ENCODE measurements at regions not wholly inside any gene's neighbourhood (a gene's known extent, or its start where the extent isn't known, plus 50 kb on each side); places are given as distances from the start of the nearest gene placed in this dataset.

DNA sequence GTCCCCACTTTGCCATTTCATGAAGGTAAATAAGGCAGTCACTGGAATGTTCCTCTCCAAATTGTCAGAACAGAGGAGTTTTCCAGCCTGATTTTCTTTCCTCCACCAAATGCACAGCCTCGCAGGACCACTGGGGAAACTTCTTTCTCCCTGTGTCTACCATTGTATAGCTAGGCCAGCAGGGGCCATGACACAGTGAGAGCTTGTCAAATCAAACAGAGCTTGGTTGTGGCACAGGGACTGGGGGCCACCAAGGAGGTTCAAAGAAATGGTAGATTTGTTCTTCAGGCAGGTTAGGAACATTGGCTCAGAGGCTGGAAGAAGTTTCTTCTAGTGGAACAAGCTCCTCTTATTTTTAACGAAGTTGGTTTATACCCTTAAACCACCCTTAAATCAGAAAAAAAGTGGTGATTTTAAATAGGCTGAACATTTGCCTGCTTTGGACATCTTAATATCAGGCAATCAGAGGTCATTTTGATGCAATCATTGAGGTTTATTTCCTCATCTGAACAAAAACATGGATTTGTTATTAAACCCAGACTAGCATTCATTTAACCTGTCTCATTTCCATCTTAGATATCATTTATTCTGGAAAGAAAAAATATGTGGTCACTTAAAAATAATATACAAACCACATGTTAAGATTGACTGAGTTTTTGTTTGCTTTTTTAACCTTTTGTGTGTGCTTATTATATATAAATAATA lies 105.6 kb downstream of the GTPBP8 start:
- DNase-seq, result no peak

DNA sequence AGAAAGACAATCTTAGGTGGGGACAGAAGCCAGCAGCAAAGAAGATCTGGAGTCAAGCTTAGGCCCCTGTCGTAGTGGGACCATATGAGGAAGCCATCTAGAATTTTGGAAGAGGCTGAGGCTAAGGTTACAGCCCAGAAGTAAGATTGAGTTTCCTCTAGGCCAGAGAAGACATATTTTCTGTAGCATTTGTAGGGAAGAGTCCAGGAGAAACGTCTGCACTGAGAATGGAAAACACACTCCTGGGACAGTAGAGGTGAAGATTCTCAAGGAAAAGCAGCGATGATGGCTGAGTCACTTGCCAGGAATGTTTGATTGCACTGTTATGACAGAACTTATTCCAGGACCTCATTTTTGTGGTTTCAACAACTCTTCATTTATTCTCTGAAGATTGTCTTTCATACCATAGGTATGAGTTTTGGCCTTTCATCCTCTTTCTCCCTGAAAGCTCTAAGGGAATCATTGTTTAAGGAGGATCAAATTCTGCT lies 107.2 kb downstream of the GTPBP8 start:
- DNase-seq, result no peak

GRCh38 chr3:113100063-113100462 lies 109.3 kb downstream of the GTPBP8 start:
- no peak for DNase-seq

GRCh38 chr3:113103588-113103987 lies 107.8 kb upstream of the BOC start:
- no peak for DNase-seq

- DNase-seq, result no peak
Measured at GRCh38 chr3:113104357-113105092, 106.8 kb upstream of the BOC start.

GRCh38 chr3:113105093-113105449 lies 106.3 kb upstream of the BOC start:
- DNase-seq, result no peak

- no peak for DNase-seq
Measured at GRCh38 chr3:113105966-113106660, 105.2 kb upstream of the BOC start.

- DNase-seq, result no peak
Measured at GRCh38 chr3:113110267-113110666, 101.1 kb upstream of the BOC start.

- no peak for DNase-seq
Measured at GRCh38 chr3:113111011-113111707, 100.2 kb upstream of the BOC start.

- DNase-seq, result no peak
Measured at GRCh38 chr3:113113361-113113760, 98.0 kb upstream of the BOC start.

DNA sequence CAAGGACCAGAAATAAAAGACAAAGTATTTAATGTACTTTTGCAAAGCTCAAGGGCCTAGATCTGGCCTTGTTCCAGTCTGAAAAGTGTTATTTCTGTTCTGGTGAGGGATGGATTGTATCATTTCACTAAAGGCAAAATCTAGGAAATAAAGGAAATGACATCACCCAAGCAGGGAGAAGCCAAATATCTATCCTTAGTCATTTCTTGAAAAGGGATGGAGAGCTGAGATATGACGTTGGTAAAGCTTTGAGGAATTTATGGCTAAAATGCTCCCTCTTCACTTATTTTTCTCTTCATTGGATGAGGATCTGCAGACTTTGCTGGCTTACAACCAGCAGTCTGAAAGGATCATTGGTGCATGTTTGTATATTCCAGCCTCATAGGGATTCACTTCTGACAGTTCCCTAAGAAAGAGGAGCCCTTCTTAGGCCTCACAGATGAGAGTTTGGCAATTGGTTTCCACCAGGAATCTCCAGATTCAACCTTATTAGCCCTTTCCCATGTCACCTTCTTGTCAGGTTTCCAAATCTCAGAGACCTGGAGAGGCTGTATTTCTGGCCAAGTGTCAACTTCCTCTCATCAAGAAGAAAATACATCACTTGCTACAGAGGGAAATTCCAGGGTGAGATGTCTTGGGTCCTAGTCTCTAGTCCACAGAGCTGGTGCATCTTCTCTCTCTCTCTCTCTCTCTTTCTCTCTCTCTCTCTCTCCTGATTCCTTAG lies 93.7 kb upstream of the BOC start:
- no peak for DNase-seq

- no peak for DNase-seq
Measured at GRCh38 chr3:113118336-113118735, 93.0 kb upstream of the BOC start.

DNA sequence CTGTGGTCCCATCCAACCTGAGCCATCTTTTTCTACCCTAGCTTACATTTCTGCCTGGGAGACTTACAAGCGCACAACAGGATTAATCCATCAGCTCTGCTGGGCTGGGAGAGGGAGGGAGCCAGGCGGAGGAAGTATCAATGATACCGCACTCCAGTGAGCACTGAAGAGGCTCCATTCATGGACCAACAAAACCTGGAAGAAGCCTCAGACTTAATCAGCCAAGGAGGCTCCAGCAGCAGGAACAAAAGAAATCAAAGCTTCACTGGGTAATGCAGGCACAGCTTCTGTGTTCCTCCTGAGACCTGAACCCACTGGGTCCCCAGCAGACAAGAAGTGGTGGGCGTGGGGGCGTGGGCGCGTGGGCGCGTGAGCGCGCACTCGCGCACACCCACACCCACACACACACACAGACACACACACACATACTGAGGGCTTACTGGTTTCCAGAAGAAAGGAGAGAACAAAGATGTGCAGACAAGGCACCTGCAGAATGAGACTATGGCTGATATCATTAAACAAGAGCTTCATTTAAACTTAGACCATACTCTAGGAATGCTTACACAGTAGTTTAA lies 87.0 kb upstream of the BOC start:
- no peak for DNase-seq

DNA sequence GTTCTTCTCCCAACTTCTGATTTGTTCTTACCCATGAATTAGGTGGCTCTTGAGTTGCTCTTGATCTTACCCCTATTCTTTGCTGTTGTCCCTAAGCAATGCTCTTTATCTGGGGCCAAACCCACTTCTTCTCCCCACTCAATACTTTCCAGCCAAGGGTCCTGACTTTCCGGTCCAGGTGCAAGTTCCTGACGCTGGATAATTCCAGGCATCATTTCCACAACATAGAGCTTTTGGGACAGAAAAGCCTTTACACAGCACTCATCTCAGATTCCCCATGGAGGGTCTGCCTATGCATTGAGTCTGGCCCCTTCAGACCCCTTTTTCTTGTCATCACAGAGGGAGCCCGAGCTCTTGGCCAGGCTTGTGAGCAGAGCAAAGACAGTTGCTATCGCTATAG lies 85.4 kb upstream of the BOC start:
- DNase-seq, result no peak

DNA sequence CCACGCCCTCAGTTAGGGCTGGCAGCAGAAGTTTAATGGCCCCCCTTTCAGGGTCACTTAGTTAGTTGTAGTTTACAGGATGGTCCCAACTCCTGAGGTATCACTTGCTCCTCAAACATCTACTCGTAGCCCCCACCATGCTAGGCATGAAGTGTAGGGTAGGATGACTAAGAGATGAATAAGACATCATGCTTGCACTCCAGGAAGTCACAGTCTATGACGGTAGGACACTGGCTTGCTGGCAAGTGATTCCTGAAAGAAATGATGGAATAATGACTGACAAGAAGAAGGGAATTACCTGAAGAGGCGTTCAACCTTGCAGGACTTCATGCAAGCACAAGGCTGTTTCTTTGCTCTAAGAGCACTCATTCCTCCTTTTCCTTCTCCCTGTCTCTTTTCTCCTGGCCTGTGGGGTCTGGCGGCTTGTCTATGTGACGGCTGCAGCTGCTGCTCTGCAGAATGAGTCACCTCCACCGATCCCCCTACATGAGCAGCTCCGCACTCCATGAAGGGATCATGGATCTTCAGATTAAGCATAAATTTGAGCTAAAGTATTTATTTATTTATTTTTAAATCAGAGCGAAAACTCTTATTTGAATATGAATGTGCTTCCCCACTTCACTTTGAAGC lies 82.9 kb upstream of the BOC start:
- no peak for DNase-seq

DNA sequence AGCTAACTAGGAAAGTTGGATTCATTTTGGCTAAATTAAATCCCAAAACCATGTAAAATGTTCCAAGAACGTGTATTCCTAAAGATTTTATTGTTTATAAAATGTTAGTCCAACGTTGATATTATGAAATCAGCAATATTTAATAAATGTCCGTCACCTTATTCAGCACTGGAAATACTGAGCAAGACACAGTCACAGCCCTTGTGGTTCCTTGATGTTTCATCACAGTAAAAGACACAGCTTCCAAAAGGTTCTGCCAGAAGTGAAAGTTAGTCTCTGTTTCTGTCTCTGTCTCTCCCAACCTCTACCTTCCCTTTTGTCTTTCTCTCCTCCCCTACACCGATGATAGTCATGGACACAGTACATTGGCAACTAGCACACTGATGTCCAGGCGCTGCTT lies 82.2 kb upstream of the BOC start:
- no peak for DNase-seq

GRCh38 chr3:113132571-113132996 lies 78.8 kb upstream of the BOC start:
- DNase-seq, result no peak

GRCh38 chr3:113133140-113133539 lies 78.2 kb upstream of the BOC start:
- DNase-seq, result no peak

DNA sequence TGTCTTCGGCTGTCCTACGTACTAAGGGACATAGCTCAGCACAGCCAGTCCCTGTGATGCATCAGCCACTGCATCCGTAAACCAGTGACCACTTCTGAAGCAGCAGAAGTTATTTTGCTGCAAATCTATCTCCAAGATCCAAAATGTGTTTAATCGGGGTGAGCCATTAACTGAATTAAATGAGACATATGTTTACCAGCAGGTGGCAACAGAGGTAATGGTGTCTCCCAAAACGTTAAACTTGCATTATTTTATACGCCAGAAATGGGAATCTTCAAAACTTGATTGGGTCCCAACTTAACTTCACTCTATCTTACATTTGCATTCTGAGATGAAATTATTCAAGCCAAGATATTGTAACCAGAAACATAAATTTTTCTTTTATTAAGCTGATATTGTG lies 75.3 kb upstream of the BOC start:
- DNase-seq, result no peak

DNA sequence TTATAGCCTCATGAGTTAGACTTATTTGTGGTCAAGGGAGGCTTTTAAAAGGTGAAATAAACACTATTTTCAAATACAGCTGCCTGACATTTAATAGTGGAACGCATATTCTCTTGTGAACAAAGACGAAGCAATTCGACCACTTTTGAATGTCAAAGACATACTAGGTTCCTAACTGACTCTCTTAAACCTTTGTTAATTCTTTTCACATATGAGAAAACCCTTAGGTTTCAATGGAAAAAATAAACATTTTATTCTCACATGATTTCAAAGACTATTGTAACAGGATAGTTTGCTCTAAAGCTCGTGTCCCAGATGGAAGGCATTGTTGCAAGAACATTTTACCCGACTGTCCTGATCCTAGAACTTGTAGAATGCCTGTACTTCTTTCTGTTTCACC lies 74.8 kb upstream of the BOC start:
- DNase-seq, result no peak

DNA sequence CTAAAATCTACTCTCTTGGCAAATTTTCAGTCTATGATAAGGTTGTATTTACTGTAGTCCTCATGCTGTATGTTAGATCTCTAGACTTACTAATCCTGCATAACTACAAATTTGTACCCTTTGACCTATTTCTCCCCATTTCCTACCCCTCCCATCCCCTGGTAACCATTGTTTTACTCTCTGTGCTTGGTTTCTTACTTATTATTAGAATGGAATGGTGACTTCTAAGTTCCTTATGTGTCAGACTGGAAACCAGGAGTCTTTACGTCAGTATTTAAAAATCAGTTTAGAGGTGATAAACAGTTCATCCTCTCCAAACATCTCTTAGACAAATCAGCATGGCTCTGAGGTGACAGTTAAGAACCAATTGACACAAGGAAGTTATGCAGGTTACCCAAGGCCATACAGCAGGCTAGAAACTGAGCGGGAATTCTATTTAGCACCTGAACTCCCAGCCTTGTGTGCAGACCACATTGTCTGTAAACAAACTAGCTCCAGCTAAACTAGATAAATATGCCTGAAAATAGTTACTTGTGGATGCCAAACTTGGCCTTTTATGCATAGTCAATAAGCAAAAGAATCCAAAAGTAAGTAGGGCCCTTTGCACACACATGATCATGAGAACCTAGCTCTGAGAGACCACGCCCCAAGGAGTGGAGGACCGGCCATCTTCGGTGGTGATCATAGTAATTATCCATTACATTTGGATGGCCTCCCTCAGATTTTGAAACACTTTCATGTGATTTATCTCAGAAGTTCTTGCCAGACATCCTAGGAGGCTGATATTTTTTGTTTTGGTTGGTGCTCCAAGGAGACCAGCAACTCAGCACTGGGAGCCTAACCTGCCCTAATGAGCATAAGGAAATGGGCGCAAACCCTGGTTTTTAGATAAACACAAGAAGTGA lies 72.3 kb upstream of the BOC start:
- no peak for DNase-seq
